Activated CD4-positive, alpha-beta T cell treated with anti-CD3 and anti-CD28 coated beads, Interleukin-2, amount 50 U/mL, for 16 hours (primary cell): ENCODE measurements at regions not wholly inside any gene's neighbourhood (a gene's known extent, or its start where the extent isn't known, plus 50 kb on each side); places are given as distances from the start of the nearest gene placed in this dataset.

Source experiments
- DNase-seq: peaks from one replicate; pipeline ENCODE4 v3.0.0-alpha.2; 2020

GRCh38 chr1:56216218-56216617 is 363.1 kb downstream of the PLPP3 start:
- no peak for DNase-seq

GRCh38 chr1:56215771-56216170 is 363.6 kb downstream of the PLPP3 start:
- DNase-seq = no peak

GRCh38 chr1:56215086-56215485 is 364.3 kb downstream of the PLPP3 start:
- DNase-seq = no peak

- DNase-seq = no peak
Observed at GRCh38 chr1:56213068-56213467, 366.3 kb downstream of the PLPP3 start.

- no peak for DNase-seq
Observed at GRCh38 chr1:56212143-56212542, 367.2 kb downstream of the PLPP3 start.

- no peak for DNase-seq
Observed at GRCh38 chr1:56206391-56206790, 373.0 kb downstream of the PLPP3 start.

- DNase-seq = no peak
Observed at GRCh38 chr1:56204206-56204605, 375.2 kb downstream of the PLPP3 start.

- no peak for DNase-seq
Observed at GRCh38 chr1:56202796-56203492, 376.4 kb downstream of the PLPP3 start.

GRCh38 chr1:56202186-56202585 is 377.2 kb downstream of the PLPP3 start:
- DNase-seq = no peak

GRCh38 chr1:56200896-56201295 is 378.5 kb downstream of the PLPP3 start:
- DNase-seq = no peak

GRCh38 chr1:56200442-56200841 is 378.9 kb downstream of the PLPP3 start:
- no peak for DNase-seq

- DNase-seq = no peak
Observed at GRCh38 chr1:56199956-56200355, 379.4 kb downstream of the PLPP3 start.

GRCh38 chr1:56199061-56199460 is 380.3 kb downstream of the PLPP3 start:
- no peak for DNase-seq

- DNase-seq = no peak
Observed at GRCh38 chr1:56197946-56198345, 381.4 kb downstream of the PLPP3 start.

GRCh38 chr1:56196839-56197238 is 382.5 kb downstream of the PLPP3 start:
- no peak for DNase-seq

GRCh38 chr1:56194701-56195300 is 384.6 kb downstream of the PLPP3 start:
- no peak for DNase-seq

- no peak for DNase-seq
Observed at GRCh38 chr1:56193656-56194055, 385.7 kb downstream of the PLPP3 start.

- DNase-seq = no peak
Observed at GRCh38 chr1:56191369-56191768, 388.0 kb downstream of the PLPP3 start.

GRCh38 chr1:56190806-56191365 is 388.5 kb downstream of the PLPP3 start:
- no peak for DNase-seq

- DNase-seq = no peak
Observed at GRCh38 chr1:56189946-56190805, 389.2 kb downstream of the PLPP3 start.

GRCh38 chr1:56189454-56189853 is 389.9 kb downstream of the PLPP3 start:
- DNase-seq = no peak

- DNase-seq = no peak
Observed at GRCh38 chr1:56188855-56189254, 390.5 kb downstream of the PLPP3 start.

GRCh38 chr1:56188221-56188620 is 391.1 kb downstream of the PLPP3 start:
- no peak for DNase-seq

GRCh38 chr1:56187405-56187804 is 392.0 kb downstream of the PLPP3 start:
- DNase-seq = no peak
